Urothelium cell line (cell line): ENCODE measurements at regions not wholly inside any gene's neighbourhood (a gene's known extent, or its start where the extent isn't known, plus 50 kb on each side); places are given as distances from the start of the nearest gene placed in this dataset.

ENCODE experiments used
- DNase-seq: peaks from one replicate; pipeline ENCODE4 v3.0.0; 2011; ENCODE audit warnings: low spot score, mixed read lengths
- FAIRE-seq: peaks from 2 replicates; lab custom pipeline; 2011; peaks lifted over from hg19 to GRCh38; lab: Jason Lieb, UNC

GRCh38 chr1:5577255-5578040, 414.8 kb downstream of the NPHP4 start:
- FAIRE-seq (no peak), DNase-seq (no peak)

GRCh38 chr1:5576673-5577065, 415.6 kb downstream of the NPHP4 start:
- no peak for FAIRE-seq
- no peak for DNase-seq

GRCh38 chr1:5576011-5576672, 416.1 kb downstream of the NPHP4 start:
- FAIRE-seq (no peak), DNase-seq (no peak)

GRCh38 chr1:5575396-5575940, 416.8 kb downstream of the NPHP4 start:
- DNase-seq, result no peak
- no peak for FAIRE-seq

GRCh38 chr1:5574641-5575040, 417.6 kb downstream of the NPHP4 start:
- DNase-seq (no peak), FAIRE-seq (no peak)

GRCh38 chr1:5572794-5573193, 419.4 kb downstream of the NPHP4 start:
- no peak for FAIRE-seq
- DNase-seq, result no peak

- DNase-seq, result no peak
- no peak for FAIRE-seq
Observed at GRCh38 chr1:5571861-5572401, 420.3 kb downstream of the NPHP4 start.

GRCh38 chr1:5571438-5571837, 420.8 kb downstream of the NPHP4 start:
- no peak for DNase-seq
- FAIRE-seq, result no peak

- DNase-seq (peak; percentile 23), FAIRE-seq (no peak)
Observed at GRCh38 chr1:5570931-5571330, 421.3 kb downstream of the NPHP4 start.

- no peak for FAIRE-seq
- no peak for DNase-seq
Observed at GRCh38 chr1:5568321-5568720, 423.9 kb downstream of the NPHP4 start.

GRCh38 chr1:5567839-5568238, 424.4 kb downstream of the NPHP4 start:
- FAIRE-seq, result no peak
- no peak for DNase-seq

GRCh38 chr1:5566924-5567323, 425.3 kb downstream of the NPHP4 start:
- no peak for FAIRE-seq
- no peak for DNase-seq

- FAIRE-seq (no peak), DNase-seq (no peak)
Observed at GRCh38 chr1:5565281-5566125, 426.7 kb downstream of the NPHP4 start.

GRCh38 chr1:5564578-5565257, 427.5 kb downstream of the NPHP4 start:
- DNase-seq (no peak), FAIRE-seq (no peak)

GRCh38 chr1:5563861-5564577, 428.2 kb downstream of the NPHP4 start:
- no peak for DNase-seq
- FAIRE-seq, result no peak

GRCh38 chr1:5562769-5563168, 429.5 kb downstream of the NPHP4 start:
- no peak for DNase-seq
- no peak for FAIRE-seq

- no peak for DNase-seq
- FAIRE-seq, result no peak
Observed at GRCh38 chr1:5562331-5562730, 429.9 kb downstream of the NPHP4 start.

GRCh38 chr1:5559078-5559477, 433.1 kb downstream of the NPHP4 start:
- FAIRE-seq, result no peak
- no peak for DNase-seq

- DNase-seq (no peak), FAIRE-seq (no peak)
Observed at GRCh38 chr1:5555853-5556252, 436.4 kb downstream of the NPHP4 start.

GRCh38 chr1:5554784-5555183, 437.4 kb downstream of the NPHP4 start:
- FAIRE-seq (no peak), DNase-seq (no peak)
